ENCODE measurements at regions not wholly inside any gene's neighbourhood (a gene's known extent, or its start where the extent isn't known, plus 50 kb on each side); places are given as distances from the start of the nearest gene placed in this dataset.

GRCh38 chr1:38693031-38693430, 166.5 kb downstream of the RRAGC start:
- H3K36me3 ChIP-seq (ENCODE audit: insufficient read depth): no peaks in the 10 kb centered on the region
- no peaks in the 10 kb centered on the region for H3K4me1 ChIP-seq (ENCODE audit: insufficient read depth)
- H3K27ac ChIP-seq (ENCODE audit: low read depth): no peak overlapping the region
- no peak for DNase-seq (ENCODE audit: extremely low spot score)
- no peak overlapping the region for H3K4me3 ChIP-seq (ENCODE audit: low read depth, low read length)
- WGBS: 80% methylated on average over 3 of the region's 3 CpGs

- Histone ChIP-seq H3K4me3 (ENCODE audit: low read depth, low read length) (no peak overlapping the region), H3K4me1 (ENCODE audit: insufficient read depth) (no peaks in the 10 kb centered on the region), H3K36me3 (ENCODE audit: insufficient read depth) (no peaks in the 10 kb centered on the region), H3K27ac (ENCODE audit: low read depth) (no peak overlapping the region)
- WGBS: 58% methylated on average over 4 of the region's 4 CpGs
- no peak for DNase-seq (ENCODE audit: extremely low spot score)
Measured at GRCh38 chr1:38690790-38691449, 168.7 kb downstream of the RRAGC start.

- H3K4me1 ChIP-seq (ENCODE audit: insufficient read depth): no peaks in the 10 kb centered on the region
- H3K27ac ChIP-seq (ENCODE audit: low read depth): no peak overlapping the region
- WGBS: 25% methylated on average over 2 of the region's 2 CpGs
- no peaks in the 10 kb centered on the region for H3K36me3 ChIP-seq (ENCODE audit: insufficient read depth)
- no peak for DNase-seq (ENCODE audit: extremely low spot score)
- no peak overlapping the region for H3K4me3 ChIP-seq (ENCODE audit: low read depth, low read length)
Measured at GRCh38 chr1:38686927-38687255, 172.7 kb downstream of the RRAGC start.

GRCh38 chr1:38686167-38686926, 173.2 kb downstream of the RRAGC start:
- WGBS: 63% methylated on average over 14 of the region's 14 CpGs
- Histone ChIP-seq H3K27ac (ENCODE audit: low read depth) (no peak overlapping the region), H3K36me3 (ENCODE audit: insufficient read depth) (no peaks in the 10 kb centered on the region), H3K4me3 (ENCODE audit: low read depth, low read length) (no peak overlapping the region), H3K4me1 (ENCODE audit: insufficient read depth) (no peaks in the 10 kb centered on the region)
- no peak for DNase-seq (ENCODE audit: extremely low spot score)

GRCh38 chr1:38685388-38685787, 174.2 kb downstream of the RRAGC start:
- no peak for DNase-seq (ENCODE audit: extremely low spot score)
- 64% methylated on average over 6 of the region's 6 CpGs for WGBS
- no peak overlapping the region for H3K4me3 ChIP-seq (ENCODE audit: low read depth, low read length)
- H3K27ac ChIP-seq (ENCODE audit: low read depth): no peak overlapping the region
- H3K4me1 ChIP-seq (ENCODE audit: insufficient read depth): no peaks in the 10 kb centered on the region
- H3K36me3 ChIP-seq (ENCODE audit: insufficient read depth): no peaks in the 10 kb centered on the region

- no peak overlapping the region for H3K4me3 ChIP-seq (ENCODE audit: low read depth, low read length)
- H3K27ac ChIP-seq (ENCODE audit: low read depth): no peak overlapping the region
- DNase-seq (ENCODE audit: extremely low spot score): no peak
- no peaks in the 10 kb centered on the region for H3K36me3 ChIP-seq (ENCODE audit: insufficient read depth)
- H3K4me1 ChIP-seq (ENCODE audit: insufficient read depth): no peaks in the 10 kb centered on the region
- 33% methylated on average over 5 of the region's 5 CpGs for WGBS
Measured at GRCh38 chr1:38680801-38681510, 178.6 kb downstream of the RRAGC start.

- Histone ChIP-seq H3K4me3 (ENCODE audit: low read depth, low read length) (no peak overlapping the region), H3K27ac (ENCODE audit: low read depth) (no peak overlapping the region), H3K4me1 (ENCODE audit: insufficient read depth) (no peaks in the 10 kb centered on the region), H3K36me3 (ENCODE audit: insufficient read depth) (no peaks in the 10 kb centered on the region)
- WGBS: 70% methylated on average over 2 of the region's 2 CpGs
- no peak for DNase-seq (ENCODE audit: extremely low spot score)
Measured at GRCh38 chr1:38677756-38678155, 181.8 kb downstream of the RRAGC start.

- no peaks in the 10 kb centered on the region for H3K36me3 ChIP-seq (ENCODE audit: insufficient read depth)
- H3K4me3 ChIP-seq (ENCODE audit: low read depth, low read length): no peak overlapping the region
- DNase-seq (ENCODE audit: extremely low spot score): no peak
- H3K4me1 ChIP-seq (ENCODE audit: insufficient read depth): no peaks in the 10 kb centered on the region
- H3K27ac ChIP-seq (ENCODE audit: low read depth): no peak overlapping the region
- 84% methylated on average over 6 of the region's 6 CpGs for WGBS
Measured at GRCh38 chr1:38677311-38677710, 182.3 kb downstream of the RRAGC start.

GRCh38 chr1:38672692-38673091, 186.9 kb downstream of the RRAGC start:
- H3K4me1 ChIP-seq (ENCODE audit: insufficient read depth): no peaks in the 10 kb centered on the region

GRCh38 chr1:38671221-38671620, 188.4 kb downstream of the RRAGC start:
- Histone ChIP-seq H3K36me3 (ENCODE audit: insufficient read depth) (no peaks in the 10 kb centered on the region), H3K4me1 (ENCODE audit: insufficient read depth) (no peaks in the 10 kb centered on the region), H3K4me3 (ENCODE audit: low read depth, low read length) (no peak overlapping the region), H3K27ac (ENCODE audit: low read depth) (no peak overlapping the region)
- DNase-seq (ENCODE audit: extremely low spot score): no peak
- 67% methylated on average over 8 of the region's 8 CpGs for WGBS

More at GRCh38 chr1:38672692-38673091, 186.9 kb downstream of the RRAGC start:
- no peak overlapping the region for H3K4me3 ChIP-seq (ENCODE audit: low read depth, low read length)
- no peak for DNase-seq (ENCODE audit: extremely low spot score)
- 79% methylated on average over 4 of the region's 4 CpGs for WGBS
- H3K36me3 ChIP-seq (ENCODE audit: insufficient read depth): no peaks in the 10 kb centered on the region
- H3K27ac ChIP-seq (ENCODE audit: low read depth): no peak overlapping the region

- no peak overlapping the region for H3K27ac ChIP-seq (ENCODE audit: low read depth)
- H3K4me1 ChIP-seq (ENCODE audit: insufficient read depth): no peaks in the 10 kb centered on the region
- no peaks in the 10 kb centered on the region for H3K36me3 ChIP-seq (ENCODE audit: insufficient read depth)
- no peak overlapping the region for H3K4me3 ChIP-seq (ENCODE audit: low read depth, low read length)
- no peak for DNase-seq (ENCODE audit: extremely low spot score)
- WGBS: 80% methylated on average over 4 of the region's 4 CpGs
Measured at GRCh38 chr1:38670544-38671122, 188.9 kb downstream of the RRAGC start.

- DNase-seq (ENCODE audit: extremely low spot score): no peak
- WGBS: 67% methylated on average over 4 of the region's 4 CpGs
- H3K4me1 ChIP-seq (ENCODE audit: insufficient read depth): no peaks in the 10 kb centered on the region
- H3K4me3 ChIP-seq (ENCODE audit: low read depth, low read length): no peak overlapping the region
- no peaks in the 10 kb centered on the region for H3K36me3 ChIP-seq (ENCODE audit: insufficient read depth)
- no peak overlapping the region for H3K27ac ChIP-seq (ENCODE audit: low read depth)
Measured at GRCh38 chr1:38667626-38668025, 191.9 kb downstream of the RRAGC start.

- 78% methylated on average over 7 of the region's 7 CpGs for WGBS
- no peak overlapping the region for H3K27ac ChIP-seq (ENCODE audit: low read depth)
- no peaks in the 10 kb centered on the region for H3K36me3 ChIP-seq (ENCODE audit: insufficient read depth)
- no peak overlapping the region for H3K4me3 ChIP-seq (ENCODE audit: low read depth, low read length)
- no peaks in the 10 kb centered on the region for H3K4me1 ChIP-seq (ENCODE audit: insufficient read depth)
- DNase-seq (ENCODE audit: extremely low spot score): no peak
Measured at GRCh38 chr1:38662126-38662525, 197.4 kb downstream of the RRAGC start.

GRCh38 chr1:38658883-38659282, 200.7 kb downstream of the RRAGC start:
- Histone ChIP-seq H3K4me1 (ENCODE audit: insufficient read depth) (no peaks in the 10 kb centered on the region), H3K36me3 (ENCODE audit: insufficient read depth) (no peaks in the 10 kb centered on the region), H3K27ac (ENCODE audit: low read depth) (no peak overlapping the region), H3K4me3 (ENCODE audit: low read depth, low read length) (no peak overlapping the region)
- WGBS: 59% methylated on average over 1 of the region's 1 CpG
- DNase-seq (ENCODE audit: extremely low spot score): no peak

All from urinary bladder (tissue), 3 donors.